Osteoblast (primary cell): ENCODE measurements at regions not wholly inside any gene's neighbourhood (a gene's known extent, or its start where the extent isn't known, plus 50 kb on each side); places are given as distances from the start of the nearest gene placed in this dataset.

Experiments
- DNase-seq: peaks from one replicate; pipeline ENCODE4 v3.0.0; 2011; ENCODE audit warnings: low spot score, mixed read lengths; ENCODE audit not compliant: insufficient read length; ENCODE audit errors: missing footprints
- H2AFZ ChIP-seq: 2 replicates; pipeline ENCODE4 v1.6.0; 2011; ENCODE audit warnings: mild to moderate bottlenecking, low read length
- H3K27ac ChIP-seq: 2 replicates; pipeline ENCODE4 v1.5.1; 2011; ENCODE audit warnings: mild to moderate bottlenecking, low read depth, low read length, moderate library complexity
- H3K27me3 ChIP-seq: 2 replicates; pipeline ENCODE4 v1.6.0; 2012; ENCODE audit warnings: mild to moderate bottlenecking, control low read depth, inconsistent platforms, low read length, moderate library complexity; ENCODE audit not compliant: insufficient read depth
- H3K36me3 ChIP-seq: 2 replicates; pipeline ENCODE4 v1.5.1; 2011; ENCODE audit warnings: mild to moderate bottlenecking, low read length, control low read depth, moderate library complexity; ENCODE audit not compliant: insufficient read depth
- H3K4me1 ChIP-seq: 2 replicates; pipeline ENCODE4 v1.5.1; 2011; ENCODE audit warnings: mild to moderate bottlenecking, low read length, control low read depth, moderate library complexity; ENCODE audit not compliant: insufficient read depth
- H3K4me2 ChIP-seq: 2 replicates; pipeline ENCODE4 v1.6.0; 2011; ENCODE audit warnings: mild to moderate bottlenecking, low read length; ENCODE audit not compliant: insufficient read depth
- H3K4me3 ChIP-seq: fragments of 200-600 bp; sonication (generic); 3 replicates; pipeline ENCODE4 v1.5.1; 2012; ENCODE audit warnings: mild to moderate bottlenecking, low read length, inconsistent platforms; ENCODE audit not compliant: insufficient read depth
- H3K79me2 ChIP-seq: 2 replicates; pipeline ENCODE4 v1.6.0; 2012; ENCODE audit warnings: mild to moderate bottlenecking, low read length, control low read depth, inconsistent platforms; ENCODE audit not compliant: insufficient read depth
- H3K9me3 ChIP-seq: 2 replicates; pipeline ENCODE4 v1.5.1; 2011; ENCODE audit warnings: low read depth, low read length, control low read depth
- H4K20me1 ChIP-seq: 2 replicates; pipeline ENCODE4 v1.6.0; 2012; ENCODE audit warnings: mild to moderate bottlenecking, low read length, control low read depth; ENCODE audit not compliant: insufficient read depth
- TF ChIP-seq, protein P1 (sequence below): IDR thresholded peaks from 2 replicates; pipeline ENCODE4 v1.5.1; 2011; ENCODE audit warnings: mild to moderate bottlenecking, low read depth, low read length, moderate library complexity; ENCODE audit errors: extremely low read depth

DNA sequence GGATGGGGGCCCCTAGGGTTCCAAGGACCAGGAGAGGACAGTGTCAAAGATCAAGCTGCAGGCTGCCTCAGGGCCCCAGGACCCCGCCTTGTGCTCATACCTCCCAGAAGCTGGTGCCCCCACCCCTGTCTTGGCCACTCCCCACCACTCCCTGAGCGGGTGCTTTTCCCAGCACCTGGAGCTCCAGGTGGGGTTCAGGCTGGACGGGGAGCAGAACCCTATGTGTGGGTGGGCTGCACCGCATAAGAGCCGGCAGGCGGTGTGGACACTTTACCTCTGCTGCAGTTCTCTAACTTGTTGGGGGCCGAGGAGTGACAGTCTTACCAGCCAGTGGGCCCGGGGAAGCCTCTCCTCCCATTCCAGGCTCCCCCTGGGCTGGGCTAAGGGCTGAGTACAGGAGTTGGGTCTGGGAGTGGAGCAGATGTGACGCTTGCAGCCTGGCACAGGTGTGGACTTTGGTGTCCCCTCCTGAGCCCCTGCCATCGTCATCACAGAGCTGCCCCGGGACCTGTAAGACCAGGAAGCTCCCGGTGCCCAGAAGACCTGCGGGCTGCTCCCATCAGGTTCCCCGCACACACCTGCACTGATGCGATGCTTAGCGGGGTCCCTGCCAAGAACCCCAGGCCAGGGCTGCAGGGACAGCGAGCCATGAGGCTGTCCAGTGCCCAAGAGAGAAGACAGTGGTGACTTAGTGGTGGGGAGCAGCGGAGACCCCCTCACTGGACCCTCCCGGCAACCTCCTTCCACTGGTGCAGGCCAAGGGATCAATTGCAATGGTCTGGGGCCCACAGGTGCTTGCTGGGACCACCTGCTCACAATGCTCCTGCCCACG is 674.5 kb downstream of the BRD1 start:
- no peak for DNase-seq
- TF ChIP-seq, protein P1, sequence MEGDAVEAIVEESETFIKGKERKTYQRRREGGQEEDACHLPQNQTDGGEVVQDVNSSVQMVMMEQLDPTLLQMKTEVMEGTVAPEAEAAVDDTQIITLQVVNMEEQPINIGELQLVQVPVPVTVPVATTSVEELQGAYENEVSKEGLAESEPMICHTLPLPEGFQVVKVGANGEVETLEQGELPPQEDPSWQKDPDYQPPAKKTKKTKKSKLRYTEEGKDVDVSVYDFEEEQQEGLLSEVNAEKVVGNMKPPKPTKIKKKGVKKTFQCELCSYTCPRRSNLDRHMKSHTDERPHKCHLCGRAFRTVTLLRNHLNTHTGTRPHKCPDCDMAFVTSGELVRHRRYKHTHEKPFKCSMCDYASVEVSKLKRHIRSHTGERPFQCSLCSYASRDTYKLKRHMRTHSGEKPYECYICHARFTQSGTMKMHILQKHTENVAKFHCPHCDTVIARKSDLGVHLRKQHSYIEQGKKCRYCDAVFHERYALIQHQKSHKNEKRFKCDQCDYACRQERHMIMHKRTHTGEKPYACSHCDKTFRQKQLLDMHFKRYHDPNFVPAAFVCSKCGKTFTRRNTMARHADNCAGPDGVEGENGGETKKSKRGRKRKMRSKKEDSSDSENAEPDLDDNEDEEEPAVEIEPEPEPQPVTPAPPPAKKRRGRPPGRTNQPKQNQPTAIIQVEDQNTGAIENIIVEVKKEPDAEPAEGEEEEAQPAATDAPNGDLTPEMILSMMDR: no peak
- Histone ChIP-seq H4K20me1 (no peaks in the 10 kb centered on the region), H3K4me2 (no peak overlapping the region), H3K4me3 (no peak overlapping the region), H3K79me2 (no peaks in the 10 kb centered on the region), H3K9me3 (no peaks in the 10 kb centered on the region), H3K4me1 (no peaks in the 10 kb centered on the region), H2AFZ (no peak overlapping the region), H3K27ac (no peak overlapping the region), H3K36me3 (no peaks in the 10 kb centered on the region), H3K27me3 (no peaks in the 10 kb centered on the region)

DNA sequence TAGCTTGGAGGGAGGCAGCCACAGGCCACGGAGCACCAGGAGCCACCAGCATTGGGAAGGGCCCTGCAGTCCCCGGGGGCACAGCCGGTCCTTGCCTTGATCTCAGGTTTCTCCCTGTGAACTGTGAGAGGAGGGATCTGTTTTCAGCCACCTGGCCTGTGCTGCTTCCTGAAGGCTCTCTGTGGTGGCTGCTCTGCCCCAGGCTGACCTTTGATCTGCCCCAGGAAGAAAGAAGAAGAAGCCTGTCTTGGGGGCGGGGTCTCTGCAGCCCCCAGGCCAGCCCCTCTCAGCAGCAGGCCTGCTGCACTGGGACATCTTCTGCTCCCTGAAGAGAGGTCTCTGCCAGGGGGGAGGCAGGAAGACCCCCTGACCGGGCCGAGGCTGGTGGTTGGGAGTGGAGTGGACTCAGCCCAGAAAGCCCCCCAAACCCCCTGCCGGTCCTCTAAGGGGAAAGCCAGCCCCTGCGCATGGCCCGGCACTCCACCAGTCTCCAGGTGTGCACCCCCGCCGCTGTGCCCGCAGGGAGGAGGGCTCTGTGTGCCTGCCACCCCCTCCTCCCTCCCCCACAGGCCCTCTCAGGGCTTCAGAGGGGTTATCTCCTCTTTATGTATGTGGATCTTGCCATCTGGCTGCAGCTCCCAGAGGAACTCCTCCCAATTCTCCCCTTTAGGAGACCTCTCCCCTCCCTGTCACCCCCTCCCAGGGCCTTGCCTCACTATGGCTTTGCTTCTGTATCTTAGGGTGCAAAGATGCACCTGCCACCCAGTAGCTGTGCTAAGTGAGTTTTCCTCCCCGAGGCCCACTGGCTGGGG is 675.3 kb downstream of the BRD1 start:
- Histone ChIP-seq H3K27ac (no peak overlapping the region), H3K4me1 (no peaks in the 10 kb centered on the region), H3K79me2 (no peaks in the 10 kb centered on the region), H3K36me3 (no peaks in the 10 kb centered on the region), H3K4me2 (no peak overlapping the region), H3K4me3 (no peak overlapping the region), H3K27me3 (no peaks in the 10 kb centered on the region), H2AFZ (no peak overlapping the region), H4K20me1 (no peaks in the 10 kb centered on the region), H3K9me3 (no peaks in the 10 kb centered on the region)
- no peak for DNase-seq
- TF ChIP-seq, protein P1: no peak

DNA sequence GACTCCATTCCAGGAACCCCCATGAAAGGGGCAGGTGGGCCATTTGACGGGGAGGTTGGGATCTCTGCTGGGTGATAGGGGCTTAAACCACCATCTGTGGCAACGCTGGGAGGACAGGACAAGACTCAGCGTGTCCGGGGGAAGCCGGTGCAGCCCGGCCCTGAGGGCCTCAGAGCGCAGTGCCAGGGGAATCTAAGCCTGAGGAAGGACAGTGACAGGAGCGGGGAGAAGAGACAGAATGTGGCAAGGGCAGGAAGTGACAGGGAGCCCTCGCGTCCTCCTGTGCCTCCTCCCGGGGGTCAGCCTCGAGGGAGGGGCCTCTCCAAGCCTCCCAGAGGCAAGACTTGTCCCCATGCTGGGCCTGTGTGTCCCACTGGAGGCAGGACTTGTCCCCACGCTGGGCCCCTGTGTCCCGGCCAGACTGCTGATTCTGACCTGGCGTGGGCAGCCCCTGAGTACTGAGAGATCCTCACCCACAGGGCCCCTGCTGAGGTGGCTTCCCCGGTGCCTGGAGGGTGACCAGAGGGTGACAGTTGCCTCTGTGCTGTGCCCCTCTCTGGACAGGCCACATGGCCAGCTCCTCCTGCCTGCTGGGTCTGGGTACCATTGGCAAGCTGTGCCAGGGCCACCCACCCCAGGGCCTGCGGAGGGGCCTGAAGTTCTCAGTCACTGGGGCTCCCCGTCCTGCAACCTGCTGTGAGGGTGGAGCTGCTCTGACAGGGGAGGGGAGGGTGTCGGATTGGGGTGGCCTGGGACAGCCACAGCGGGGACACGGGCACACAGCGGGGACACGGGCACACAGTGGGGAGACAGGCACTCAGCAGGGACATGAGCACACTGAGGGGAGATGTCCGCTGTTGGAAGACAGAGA is 676.2 kb downstream of the BRD1 start:
- DNase-seq: no peak
- TF ChIP-seq, protein P1: no peak
- H3K27me3 ChIP-seq: no peaks in the 10 kb centered on the region
- H3K4me2 ChIP-seq: no peak overlapping the region
- no peak overlapping the region for H3K4me3 ChIP-seq
- H3K4me1 ChIP-seq: no peaks in the 10 kb centered on the region
- H2AFZ ChIP-seq: no peak overlapping the region
- H3K79me2 ChIP-seq: no peaks in the 10 kb centered on the region
- no peak overlapping the region for H3K27ac ChIP-seq
- H4K20me1 ChIP-seq: no peaks in the 10 kb centered on the region
- H3K9me3 ChIP-seq: peaks cover 2% of the 10 kb centered on the region
- no peaks in the 10 kb centered on the region for H3K36me3 ChIP-seq
